Upper lobe of left lung (tissue), 4 donors: ENCODE measurements at regions not wholly inside any gene's neighbourhood (a gene's known extent, or its start where the extent isn't known, plus 50 kb on each side); places are given as distances from the start of the nearest gene placed in this dataset.

Source experiments
- CTCF ChIP-seq, 6 experiments: fragments of 450-650 bp in 4 of 6; fragments of 200-600 bp in 2 of 6; sonication (generic) in 2 of 6; IDR thresholded peaks; one replicate each; pipeline ENCODE4 v1.5.1; 2016 to 2019; ENCODE audit warnings: antibody characterized with exemption in 6 of 6
- EP300 ChIP-seq, 4 donors: sonication (generic); formaldehyde crosslinking; IDR thresholded peaks; one replicate each; pipeline ENCODE4 v1.5.1; 2017; ENCODE audit warnings: antibody characterized with exemption in 4 of 4, control low read depth in 2 of 4

GRCh38 chr6:71408787-71409723 is 120.4 kb downstream of the OGFRL1 start:
- no peak for TF ChIP-seq CTCF (IDR thresholded peaks at IDR 0.05)
- TF ChIP-seq EP300 (IDR thresholded peaks at IDR 0.05): no peak
